Motor neuron (in vitro differentiated cells): ENCODE measurements at regions not wholly inside any gene's neighbourhood (a gene's known extent, or its start where the extent isn't known, plus 50 kb on each side); places are given as distances from the start of the nearest gene placed in this dataset.
"Not testable (repeated sequence)": the region's sequence is repeated elsewhere in the genome, so short reads cannot be mapped to it uniquely, and the experiment has no call there.

Experiments
- ATAC-seq, 8 experiments: fragments of 200-7000 bp; cut with Tn5 transposase; replicated peaks in 6 of 8; 2 replicates each; pipeline ENCODE4 v1.8.0; 2021; ENCODE audit warnings: mild to moderate bottlenecking in 8 of 8, moderate library complexity in 8 of 8
- H3K27ac ChIP-seq, 2 donors: fragments of 250-450 bp; sonication (Bioruptor Pico); 2 replicates each; pipeline ENCODE4 v1.9.0; 2021; ENCODE audit warnings: antibody characterized with exemption in 2 of 2, mild to moderate bottlenecking in 2 of 2, moderate library complexity in 1 of 2
- H3K4me1 ChIP-seq, 2 donors: fragments of 250-450 bp; sonication (Bioruptor Pico); replicated peaks in 1 of 2; 2 replicates each; pipeline ENCODE4 v1.6.1; 2021; ENCODE audit warnings: antibody characterized with exemption in 2 of 2, mild to moderate bottlenecking in 2 of 2, moderate library complexity in 1 of 2
- H3K4me3 ChIP-seq, 5 donors: fragments of 250-450 bp; sonication (Bioruptor Pico); 2 replicates each; pipeline ENCODE4 v1.9.0; 2021; ENCODE audit warnings: antibody characterized with exemption in 5 of 5, mild to moderate bottlenecking in 5 of 5, moderate library complexity in 4 of 5
- WGBS, 10 experiments: fragments of 450-650 bp; shearing (Covaris generic); methylation state at CpG; one replicate each; pipeline ENCODE4 v1.0.0; 2022; 5-methylcytosine and 5-hydroxymethylcytosine counted together
- in situ Hi-C, 9 experiments: fragments of 400-800 bp; cut with MboI; loops; one replicate each; pipeline ENCODE4 v1.15.0; 2021; ENCODE audit warnings: low sequenced_read_pairs in 9 of 9, low pct_unique_long_range_greater_than_20kb in 2 of 9; ENCODE audit not compliant: unreplicated experiment in 9 of 9

GRCh38 chr3:69660631-69661030 lies 78.6 kb upstream of the MITF start:
- H3K4me1 ChIP-seq: peaks cover 11 to 13% of the 10 kb centered on the region in 2 donors
- WGBS, 10 experiments: 70 to 100% (median 95%) methylated on average over 2 to 23 of the region's 36 CpGs; no CpG with 5 or more reads in 7 of the 10 experiments
- H3K4me3 ChIP-seq: no peak overlapping the region
- in situ Hi-C loops: loop anchor here in 8 of 9 experiments (25.0 kb wide), 4 partner anchors 198 to 498 kb away; no protein-coding TSS in a partner anchor
- no peak overlapping the region for H3K27ac ChIP-seq
- no peak for ATAC-seq

- WGBS, 10 experiments: 20 to 81% (median 64%) methylated on average over 1 to 7 of the region's 9 CpGs
- in situ Hi-C loops: loop anchor here in 8 of 9 experiments (25.0 kb wide), 4 partner anchors 197 to 497 kb away; no protein-coding TSS in a partner anchor
- Histone ChIP-seq H3K27ac (no peak overlapping the region), H3K4me1 (peaks cover under 1 to 2% of the 10 kb centered on the region in 2 donors), H3K4me3 (no peak overlapping the region)
- ATAC-seq: no peak
Measured at GRCh38 chr3:69659180-69659910, 79.9 kb upstream of the MITF start.

- no peak overlapping the region for H3K4me3 ChIP-seq
- H3K4me1 ChIP-seq: no peaks in the 10 kb centered on the region
- no peak for ATAC-seq
- no peak overlapping the region for H3K27ac ChIP-seq
- in situ Hi-C loops: loop anchor here in 8 of 9 experiments (25.0 kb wide), 4 partner anchors 196 to 496 kb away; no protein-coding TSS in a partner anchor
- 0 to 65% (median 40%) methylated on average over 1 to 4 of the region's 4 CpGs; no CpG with 5 or more reads in 1 of the 10 experiments for WGBS, 10 experiments
Measured at GRCh38 chr3:69658514-69659140, 80.6 kb upstream of the MITF start.

- not testable (repeated sequence) for H3K4me3 ChIP-seq, H3K27ac ChIP-seq, ATAC-seq, H3K4me1 ChIP-seq
- 17 to 94% (median 70%) methylated on average over 1 to 3 of the region's 3 CpGs; no CpG with 5 or more reads in 3 of the 10 experiments for whole genome bisulfite sequencing, 10 experiments
- in situ Hi-C loops: loop anchor here in 8 of 9 experiments (25.0 kb wide), 4 partner anchors 195 to 495 kb away; no protein-coding TSS in a partner anchor
Measured at GRCh38 chr3:69657030-69657429, 82.2 kb upstream of the MITF start.

- Histone ChIP-seq H3K27ac (no peak overlapping the region), H3K4me1 (no peaks in the 10 kb centered on the region), H3K4me3 (no peak overlapping the region)
- in situ Hi-C loops: loop anchor here in 8 of 9 experiments (25.0 kb wide), 4 partner anchors 189 to 489 kb away; no protein-coding TSS in a partner anchor
- WGBS, 10 experiments: 56 to 86% (median 68%) methylated on average over 1 to 3 of the region's 3 CpGs; no CpG with 5 or more reads in 4 of the 10 experiments
- ATAC-seq: no peak
Measured at GRCh38 chr3:69651765-69652164, 87.5 kb upstream of the MITF start.

GRCh38 chr3:69650066-69650419 lies 89.2 kb upstream of the MITF start:
- WGBS, 10 experiments: 0 to 100% (median 80%) methylated on average over 1 of the region's 1 CpG; no CpG with 5 or more reads in 3 of the 10 experiments
- in situ Hi-C loops: loop anchor here in 8 of 9 experiments (25.0 kb wide), 4 partner anchors 188 to 488 kb away; no protein-coding TSS in a partner anchor
- ATAC-seq: no peak
- Histone ChIP-seq H3K4me3 (no peak overlapping the region), H3K4me1 (peaks cover 0 to 3% of the 10 kb centered on the region in 2 donors), H3K27ac (no peak overlapping the region)

- WGBS, 10 experiments: 10 to 94% (median 74%) methylated on average over 2 to 7 of the region's 7 CpGs; no CpG with 5 or more reads in 1 of the 10 experiments
- H3K4me1 ChIP-seq: peaks cover 0 to 3% of the 10 kb centered on the region in 2 donors
- H3K27ac ChIP-seq: no peak overlapping the region
- in situ Hi-C loops: loop anchor here in 8 of 9 experiments (25.0 kb wide), 4 partner anchors 187 to 487 kb away; no protein-coding TSS in a partner anchor
- no peak overlapping the region for H3K4me3 ChIP-seq
- no peak for ATAC-seq
Measured at GRCh38 chr3:69649120-69650065, 89.9 kb upstream of the MITF start.

- 0 to 100% (median 83%) methylated on average over 1 to 2 of the region's 2 CpGs; no CpG with 5 or more reads in 3 of the 10 experiments for WGBS, 10 experiments
- H3K4me3 ChIP-seq: no peak overlapping the region
- peaks cover 0 to 3% of the 10 kb centered on the region in 2 donors for H3K4me1 ChIP-seq
- H3K27ac ChIP-seq: no peak overlapping the region
- in situ Hi-C loops: no loop called here
- ATAC-seq: no peak
Measured at GRCh38 chr3:69648126-69648525, 91.1 kb upstream of the MITF start.

- WGBS, 10 experiments: 0 to 100% (median 93%) methylated on average over 1 to 2 of the region's 3 CpGs; no CpG with 5 or more reads in 2 of the 10 experiments
- H3K4me1 ChIP-seq: peaks cover 0 to 3% of the 10 kb centered on the region in 2 donors
- H3K27ac ChIP-seq: no peak overlapping the region
- no peak overlapping the region for H3K4me3 ChIP-seq
- in situ Hi-C loops: no loop called here
- ATAC-seq: no peak
Measured at GRCh38 chr3:69647511-69648110, 91.7 kb upstream of the MITF start.

GRCh38 chr3:69647081-69647480 lies 92.2 kb upstream of the MITF start:
- no peak overlapping the region for H3K27ac ChIP-seq
- no peak for ATAC-seq
- peaks cover 0 to 3% of the 10 kb centered on the region in 2 donors for H3K4me1 ChIP-seq
- in situ Hi-C loops: no loop called here
- H3K4me3 ChIP-seq: no peak overlapping the region
- 24 to 100% (median 90%) methylated on average over 2 to 3 of the region's 3 CpGs; no CpG with 5 or more reads in 2 of the 10 experiments for WGBS, 10 experiments

GRCh38 chr3:69646287-69647067 lies 92.8 kb upstream of the MITF start:
- no peak overlapping the region for H3K27ac ChIP-seq
- WGBS, 10 experiments: 0 to 100% (median 67%) methylated on average over 1 to 14 of the region's 14 CpGs
- H3K4me3 ChIP-seq: no peak overlapping the region
- in situ Hi-C loops: no loop called here
- H3K4me1 ChIP-seq: peaks cover 0 to 3% of the 10 kb centered on the region in 2 donors
- no peak for ATAC-seq
